Suprapubic skin (tissue), 4 donors: ENCODE measurements at regions not wholly inside any gene's neighbourhood (a gene's known extent, or its start where the extent isn't known, plus 50 kb on each side); places are given as distances from the start of the nearest gene placed in this dataset.

Experiments used
- CTCF ChIP-seq, 2 donors: fragments of 200-600 bp in 1 of 2; fragments of 450-650 bp in 1 of 2; sonication (generic) in 1 of 2; IDR thresholded peaks; one replicate each; pipeline ENCODE4 v1.5.1; 2016 to 2019; ENCODE audit warnings: antibody characterized with exemption in 2 of 2, mild to moderate bottlenecking in 1 of 2, moderate library complexity in 1 of 2
- EP300 ChIP-seq: sonication (generic); formaldehyde crosslinking; IDR thresholded peaks from one replicate; pipeline ENCODE4 v1.6.1; 2017; ENCODE audit warnings: antibody characterized with exemption
- POLR2AphosphoS5 ChIP-seq, 3 donors: sonication (generic); formaldehyde crosslinking; IDR thresholded peaks; one replicate each; pipeline ENCODE4 v1.6.1; 2017; ENCODE audit warnings: antibody characterized with exemption in 3 of 3

- no peak for TF ChIP-seq CTCF (IDR thresholded peaks at IDR 0.05)
- TF ChIP-seq EP300, result no peak
- TF ChIP-seq POLR2AphosphoS5 (IDR thresholded peaks at IDR 0.05), result no peak
Measured at GRCh38 chr13:23007426-23007825, 173.4 kb upstream of the SGCG start.
